ENCODE measurements at regions not wholly inside any gene's neighbourhood (a gene's known extent, or its start where the extent isn't known, plus 50 kb on each side); places are given as distances from the start of the nearest gene placed in this dataset.

DNA sequence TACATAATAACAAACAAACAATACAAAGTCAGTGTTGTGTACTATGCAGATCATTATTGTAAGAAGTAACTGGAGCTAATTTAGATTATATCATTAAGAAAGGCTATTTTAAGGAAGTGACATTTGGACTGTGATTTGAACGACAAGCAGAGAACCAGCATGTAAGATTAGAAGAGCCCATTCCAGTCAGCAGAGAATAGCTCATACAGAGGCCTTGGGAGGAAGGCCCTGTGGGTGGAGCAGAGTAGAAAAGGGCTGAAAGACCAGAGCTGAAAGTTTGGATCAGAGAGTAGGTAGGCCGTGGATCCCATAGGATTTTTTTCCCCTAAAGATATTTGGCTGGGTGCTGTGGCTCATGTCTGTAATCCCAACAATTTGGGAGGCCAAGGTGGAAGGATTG lies 190.1 kb downstream of the OMA1 start:
- no peak for DNase-seq (ENCODE audit: low spot score)
- TF ChIP-seq, protein P1, sequence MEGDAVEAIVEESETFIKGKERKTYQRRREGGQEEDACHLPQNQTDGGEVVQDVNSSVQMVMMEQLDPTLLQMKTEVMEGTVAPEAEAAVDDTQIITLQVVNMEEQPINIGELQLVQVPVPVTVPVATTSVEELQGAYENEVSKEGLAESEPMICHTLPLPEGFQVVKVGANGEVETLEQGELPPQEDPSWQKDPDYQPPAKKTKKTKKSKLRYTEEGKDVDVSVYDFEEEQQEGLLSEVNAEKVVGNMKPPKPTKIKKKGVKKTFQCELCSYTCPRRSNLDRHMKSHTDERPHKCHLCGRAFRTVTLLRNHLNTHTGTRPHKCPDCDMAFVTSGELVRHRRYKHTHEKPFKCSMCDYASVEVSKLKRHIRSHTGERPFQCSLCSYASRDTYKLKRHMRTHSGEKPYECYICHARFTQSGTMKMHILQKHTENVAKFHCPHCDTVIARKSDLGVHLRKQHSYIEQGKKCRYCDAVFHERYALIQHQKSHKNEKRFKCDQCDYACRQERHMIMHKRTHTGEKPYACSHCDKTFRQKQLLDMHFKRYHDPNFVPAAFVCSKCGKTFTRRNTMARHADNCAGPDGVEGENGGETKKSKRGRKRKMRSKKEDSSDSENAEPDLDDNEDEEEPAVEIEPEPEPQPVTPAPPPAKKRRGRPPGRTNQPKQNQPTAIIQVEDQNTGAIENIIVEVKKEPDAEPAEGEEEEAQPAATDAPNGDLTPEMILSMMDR (IDR thresholded peaks at IDR 0.05; ENCODE audit: extremely low read depth, missing control alignments): no peak

DNA sequence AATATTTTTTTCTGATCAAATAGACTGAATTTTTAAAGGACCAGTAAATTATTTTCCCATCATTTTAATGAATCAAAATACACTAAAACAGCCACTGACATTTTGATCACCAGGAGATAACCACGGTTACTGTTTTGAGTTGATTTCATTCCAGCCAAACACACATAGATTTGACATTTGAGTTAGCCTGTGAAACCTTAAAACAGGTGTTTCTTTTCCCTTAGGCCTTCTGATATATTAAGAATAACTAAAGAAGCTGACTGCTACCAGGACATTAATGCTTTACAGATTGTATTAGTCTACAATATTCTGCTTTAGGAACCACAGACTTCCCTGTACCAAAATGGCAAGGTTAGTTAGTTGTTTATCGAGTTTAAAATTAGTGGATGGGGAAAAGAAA lies 193.4 kb downstream of the OMA1 start:
- no peak for DNase-seq (ENCODE audit: low spot score)
- TF ChIP-seq, protein P1 (IDR thresholded peaks at IDR 0.05; ENCODE audit: extremely low read depth, missing control alignments): no peak

DNA sequence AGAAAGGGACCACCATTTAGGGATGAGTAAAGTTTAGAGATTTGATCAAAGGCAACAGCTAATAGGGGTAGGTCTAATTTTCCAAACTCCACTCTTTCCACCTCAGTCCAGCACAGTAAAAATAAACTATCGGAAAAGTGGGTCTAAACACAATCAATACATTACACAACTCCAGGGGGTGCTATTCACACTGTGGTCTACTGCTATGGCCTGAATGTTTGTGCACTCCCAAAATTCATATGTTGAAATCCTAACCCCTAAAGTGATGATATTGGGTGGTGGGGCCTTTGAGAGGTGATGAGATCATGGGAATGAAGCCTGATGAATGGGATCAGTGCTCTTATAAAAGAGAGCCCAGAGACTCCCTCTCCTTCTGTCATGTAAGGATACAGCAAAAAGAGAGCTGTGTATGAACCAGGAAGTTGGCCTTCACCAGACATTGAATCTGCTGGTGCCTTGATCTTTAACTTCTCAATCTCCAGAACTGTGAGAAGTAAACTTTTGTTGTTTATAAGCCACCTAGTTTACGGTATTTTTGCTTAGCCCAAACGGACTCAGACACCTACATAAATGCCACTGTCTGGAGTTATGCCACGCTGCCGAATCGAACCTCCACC lies 193.9 kb downstream of the OMA1 start:
- no peak for DNase-seq (ENCODE audit: low spot score)
- TF ChIP-seq, protein P1 (IDR thresholded peaks at IDR 0.05; ENCODE audit: extremely low read depth, missing control alignments): no peak

GRCh38 chr1:58346036-58346355 lies 200.5 kb downstream of the OMA1 start:
- DNase-seq (ENCODE audit: low spot score): no peak
- TF ChIP-seq, protein P1 (IDR thresholded peaks at IDR 0.05; ENCODE audit: extremely low read depth, missing control alignments): no peak

GRCh38 chr1:58345215-58346035 lies 201.1 kb downstream of the OMA1 start:
- TF ChIP-seq, protein P1 (IDR thresholded peaks at IDR 0.05; ENCODE audit: extremely low read depth, missing control alignments): no peak
- no peak for DNase-seq (ENCODE audit: low spot score)

GRCh38 chr1:58340185-58340584 lies 206.3 kb downstream of the OMA1 start:
- TF ChIP-seq, protein P1 (IDR thresholded peaks at IDR 0.05; ENCODE audit: extremely low read depth, missing control alignments): no peak
- no peak for DNase-seq (ENCODE audit: low spot score)

- DNase-seq (ENCODE audit: low spot score): no peak
- TF ChIP-seq, protein P1 (IDR thresholded peaks at IDR 0.05; ENCODE audit: extremely low read depth, missing control alignments): no peak
Observed at GRCh38 chr1:58338081-58338480, 208.4 kb downstream of the OMA1 start.
